ENCODE measurements at regions not wholly inside any gene's neighbourhood (a gene's known extent, or its start where the extent isn't known, plus 50 kb on each side); places are given as distances from the start of the nearest gene placed in this dataset.

DNA sequence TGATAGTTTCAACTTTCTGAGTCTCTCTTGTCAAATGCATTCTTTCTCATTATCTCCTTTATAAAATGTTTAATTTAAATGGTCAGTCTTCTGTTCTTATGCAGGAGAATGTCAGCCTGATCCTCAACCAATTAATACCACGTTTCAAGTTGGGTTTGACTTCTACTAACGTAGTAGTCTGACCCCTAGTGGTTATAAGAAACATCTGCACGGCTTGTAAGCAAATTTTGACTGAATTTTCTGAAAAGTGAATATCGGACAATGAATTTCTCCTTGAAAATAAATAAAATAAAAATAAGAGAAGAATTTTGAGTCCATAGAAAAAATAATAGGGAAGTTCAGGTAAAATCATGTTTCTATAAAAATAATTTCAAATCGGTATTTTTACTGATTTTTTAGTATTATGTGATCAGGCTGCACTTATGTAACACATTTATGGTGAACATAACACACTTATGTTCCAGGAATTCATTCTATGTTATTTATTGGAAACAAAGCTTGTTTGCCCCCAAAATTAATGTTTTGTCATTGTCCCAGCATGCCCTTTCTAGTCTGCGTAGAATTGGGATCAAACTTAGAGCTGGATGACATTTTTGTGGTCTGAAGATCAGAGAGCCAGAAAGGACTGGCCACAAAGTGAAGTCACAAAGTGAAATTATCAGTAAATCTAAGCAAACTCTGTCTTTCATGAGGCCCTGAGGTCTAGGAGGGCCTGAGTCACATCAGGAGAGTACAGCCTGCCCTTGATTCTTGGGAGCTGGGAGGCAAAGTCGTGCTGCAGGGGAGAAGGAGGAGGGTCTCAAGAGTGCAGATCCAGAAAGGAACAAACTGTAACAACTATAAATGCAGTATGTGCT is 101.2 kb upstream of the STXBP6 start:
- H3K79me1 ChIP-seq (ENCODE audit: low read length): no peaks in the 10 kb centered on the region
- no peak overlapping the region for H2AK5ac ChIP-seq (ENCODE audit: low read length)
- no peak overlapping the region for H3K18ac ChIP-seq (ENCODE audit: low read length)
- H3K4ac ChIP-seq (ENCODE audit: low read depth, low read length): no peak overlapping the region
- no peak overlapping the region for H3K9ac ChIP-seq (ENCODE audit: low read length)
- no peaks in the 10 kb centered on the region for H3K27me3 ChIP-seq (ENCODE audit: insufficient read depth, low read length)
- no peak overlapping the region for H2BK5ac ChIP-seq (ENCODE audit: low read depth, low read length, poor library complexity)
- H4K8ac ChIP-seq (ENCODE audit: low read depth, low read length): no peak overlapping the region
- no peak overlapping the region for H2BK120ac ChIP-seq (ENCODE audit: insufficient read depth, low read length, poor library complexity)
- DNase-seq: peak; percentile 7 to 57
- no peak overlapping the region for H3K4me2 ChIP-seq (ENCODE audit: low read length)
- H2BK12ac ChIP-seq (ENCODE audit: low read length): no peak overlapping the region
- H3K4me1 ChIP-seq (ENCODE audit: control insufficient read depth in 1 of 2, insufficient read depth in 2 of 2, low read length in 2 of 2): no peaks in the 10 kb centered on the region
- no peak overlapping the region for H2AFZ ChIP-seq (ENCODE audit: insufficient read depth, low read length, poor library complexity)
- no peak overlapping the region for H3K23ac ChIP-seq (ENCODE audit: low read length)
- no peak overlapping the region for H3K27ac ChIP-seq (ENCODE audit: low read depth, low read length)
- WGBS (ENCODE audit: extremely low coverage, insufficient coverage, insufficient read length): no CpG with 5 or more reads among the region's 7 CpGs
- no peaks in the 10 kb centered on the region for H3K9me3 ChIP-seq (ENCODE audit: insufficient read depth, low read depth, low read length)
- no peak overlapping the region for H3K14ac ChIP-seq (ENCODE audit: low read length)
- H3K79me2 ChIP-seq (ENCODE audit: control insufficient read depth, insufficient read depth, low read length, poor library complexity): no peaks in the 10 kb centered on the region
- H3K36me3 ChIP-seq (ENCODE audit: control insufficient read depth in 1 of 2, insufficient read depth in 2 of 2, low read length in 2 of 2): no peaks in the 10 kb centered on the region
- no peak overlapping the region for H3K4me3 ChIP-seq (ENCODE audit: low read depth, low read length)
- no peak overlapping the region for H4K91ac ChIP-seq (ENCODE audit: low read depth, low read length)
- no peak overlapping the region for H4K12ac ChIP-seq (ENCODE audit: low read depth, low read length)

DNA sequence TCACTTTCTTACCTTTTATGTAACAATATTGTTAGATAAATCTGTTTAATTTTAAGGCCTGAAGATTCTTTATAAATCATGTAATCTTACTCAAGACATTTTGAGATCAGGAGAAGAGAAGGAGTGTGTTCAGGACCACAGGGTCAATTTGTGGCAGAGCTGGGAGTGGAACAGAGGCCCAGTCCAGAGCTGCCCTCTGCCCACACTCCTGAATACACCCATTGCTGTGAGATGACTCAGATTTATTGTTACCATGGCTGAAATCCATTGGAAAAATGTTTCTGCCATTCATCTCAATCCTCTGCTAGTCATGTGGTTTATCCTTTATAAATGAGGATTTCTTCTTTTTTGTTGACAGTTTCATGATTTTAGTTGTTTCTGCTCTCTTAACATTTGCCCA is 100.5 kb upstream of the STXBP6 start:
- Histone ChIP-seq H2BK120ac (ENCODE audit: insufficient read depth, low read length, poor library complexity) (no peak overlapping the region), H4K8ac (ENCODE audit: low read depth, low read length) (no peak overlapping the region), H3K9me3 (ENCODE audit: insufficient read depth, low read depth, low read length) (no peaks in the 10 kb centered on the region), H4K91ac (ENCODE audit: low read depth, low read length) (no peak overlapping the region), H3K27me3 (ENCODE audit: insufficient read depth, low read length) (no peaks in the 10 kb centered on the region), H3K79me1 (ENCODE audit: low read length) (no peaks in the 10 kb centered on the region), H3K36me3 (ENCODE audit: control insufficient read depth in 1 of 2, insufficient read depth in 2 of 2, low read length in 2 of 2) (no peaks in the 10 kb centered on the region), H2AFZ (ENCODE audit: insufficient read depth, low read length, poor library complexity) (no peak overlapping the region), H2BK5ac (ENCODE audit: low read depth, low read length, poor library complexity) (no peak overlapping the region), H3K23ac (ENCODE audit: low read length) (no peak overlapping the region), H3K14ac (ENCODE audit: low read length) (no peak overlapping the region), H2BK12ac (ENCODE audit: low read length) (no peak overlapping the region), H3K4me1 (ENCODE audit: control insufficient read depth in 1 of 2, insufficient read depth in 2 of 2, low read length in 2 of 2) (no peaks in the 10 kb centered on the region), H3K4me3 (ENCODE audit: low read depth, low read length) (no peak overlapping the region), H3K18ac (ENCODE audit: low read length) (no peak overlapping the region), H3K4me2 (ENCODE audit: low read length) (no peak overlapping the region), H3K4ac (ENCODE audit: low read depth, low read length) (no peak overlapping the region), H2AK5ac (ENCODE audit: low read length) (no peak overlapping the region), H3K9ac (ENCODE audit: low read length) (no peak overlapping the region), H3K27ac (ENCODE audit: low read depth, low read length) (no peak overlapping the region), H3K79me2 (ENCODE audit: control insufficient read depth, insufficient read depth, low read length, poor library complexity) (no peaks in the 10 kb centered on the region), H4K12ac (ENCODE audit: low read depth, low read length) (no peak overlapping the region)
- DNase-seq: no peak

DNA sequence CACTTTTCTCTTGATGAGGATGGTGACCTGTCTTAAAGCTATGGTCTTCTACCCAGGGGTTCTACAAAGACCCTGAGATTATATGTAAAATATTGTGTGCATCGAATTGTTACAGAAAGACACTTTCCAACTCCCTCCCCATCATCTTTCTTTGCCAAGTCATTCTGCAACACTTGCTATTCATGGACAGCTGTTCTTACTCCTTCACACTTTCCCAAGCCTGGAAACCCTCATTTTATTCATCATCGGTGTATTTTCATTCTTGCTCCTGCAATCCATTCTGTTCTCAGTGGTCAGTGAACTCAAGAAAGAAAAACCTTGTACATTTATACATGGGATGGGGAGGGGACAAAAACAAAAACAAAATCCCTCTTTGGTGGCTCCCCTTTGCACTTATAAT is 90.5 kb upstream of the STXBP6 start:
- Histone ChIP-seq H4K8ac (ENCODE audit: low read depth, low read length) (no peak overlapping the region), H3K4me3 (ENCODE audit: low read depth, low read length) (no peak overlapping the region), H3K9me3 (ENCODE audit: insufficient read depth, low read depth, low read length) (no peaks in the 10 kb centered on the region), H3K18ac (ENCODE audit: low read length) (no peak overlapping the region), H3K79me2 (ENCODE audit: control insufficient read depth, insufficient read depth, low read length, poor library complexity) (no peaks in the 10 kb centered on the region), H3K4ac (ENCODE audit: low read depth, low read length) (no peak overlapping the region), H2BK120ac (ENCODE audit: insufficient read depth, low read length, poor library complexity) (no peak overlapping the region), H3K4me1 (ENCODE audit: control insufficient read depth in 1 of 2, insufficient read depth in 2 of 2, low read length in 2 of 2) (no peaks in the 10 kb centered on the region), H2AFZ (ENCODE audit: insufficient read depth, low read length, poor library complexity) (no peak overlapping the region), H4K12ac (ENCODE audit: low read depth, low read length) (no peak overlapping the region), H3K23ac (ENCODE audit: low read length) (no peak overlapping the region), H3K27ac (ENCODE audit: low read depth, low read length) (no peak overlapping the region), H2BK5ac (ENCODE audit: low read depth, low read length, poor library complexity) (no peak overlapping the region), H3K36me3 (ENCODE audit: control insufficient read depth in 1 of 2, insufficient read depth in 2 of 2, low read length in 2 of 2) (no peaks in the 10 kb centered on the region), H3K9ac (ENCODE audit: low read length) (no peak overlapping the region), H4K91ac (ENCODE audit: low read depth, low read length) (no peak overlapping the region), H2AK5ac (ENCODE audit: low read length) (no peak overlapping the region), H3K4me2 (ENCODE audit: low read length) (no peak overlapping the region), H2BK12ac (ENCODE audit: low read length) (no peak overlapping the region), H3K14ac (ENCODE audit: low read length) (no peak overlapping the region), H3K27me3 (ENCODE audit: insufficient read depth, low read length) (no peaks in the 10 kb centered on the region), H3K79me1 (ENCODE audit: low read length) (no peaks in the 10 kb centered on the region)
- no peak for DNase-seq
- no CpG with 5 or more reads among the region's 2 CpGs for WGBS (ENCODE audit: extremely low coverage, insufficient coverage, insufficient read length)

DNA sequence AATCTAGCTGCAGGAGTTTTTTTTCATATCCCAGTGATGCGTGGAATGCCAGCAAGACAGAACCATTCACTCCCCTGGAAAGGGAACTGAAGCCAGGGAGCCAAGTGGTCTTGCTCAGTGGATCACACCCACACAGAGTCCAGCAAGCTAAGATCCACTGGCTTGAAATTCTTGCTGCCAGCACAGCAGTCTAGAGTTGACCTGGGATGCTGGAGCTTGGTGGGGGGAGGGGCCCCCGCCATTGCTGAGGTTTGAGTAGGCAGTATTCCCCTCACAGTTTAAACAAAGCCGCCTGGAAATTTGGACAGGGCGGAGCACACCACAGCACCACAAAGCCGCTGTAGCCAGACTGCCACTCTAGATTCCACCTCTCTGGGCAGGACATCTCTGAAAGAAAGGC is 86.9 kb upstream of the STXBP6 start:
- H2BK5ac ChIP-seq (ENCODE audit: low read depth, low read length, poor library complexity): no peak overlapping the region
- no peaks in the 10 kb centered on the region for H3K36me3 ChIP-seq (ENCODE audit: control insufficient read depth in 1 of 2, insufficient read depth in 2 of 2, low read length in 2 of 2)
- no peak overlapping the region for H2AK5ac ChIP-seq (ENCODE audit: low read length)
- H2BK120ac ChIP-seq (ENCODE audit: insufficient read depth, low read length, poor library complexity): no peak overlapping the region
- H4K12ac ChIP-seq (ENCODE audit: low read depth, low read length): no peak overlapping the region
- no peak overlapping the region for H3K27ac ChIP-seq (ENCODE audit: low read depth, low read length)
- no peaks in the 10 kb centered on the region for H3K27me3 ChIP-seq (ENCODE audit: insufficient read depth, low read length)
- H3K4me2 ChIP-seq (ENCODE audit: low read length): no peak overlapping the region
- H3K79me2 ChIP-seq (ENCODE audit: control insufficient read depth, insufficient read depth, low read length, poor library complexity): no peaks in the 10 kb centered on the region
- peaks cover 0 to 2% of the 10 kb centered on the region in 2 experiments for H3K4me1 ChIP-seq (ENCODE audit: control insufficient read depth in 1 of 2, insufficient read depth in 2 of 2, low read length in 2 of 2)
- H4K8ac ChIP-seq (ENCODE audit: low read depth, low read length): no peak overlapping the region
- no peak overlapping the region for H3K4me3 ChIP-seq (ENCODE audit: low read depth, low read length)
- H3K9ac ChIP-seq (ENCODE audit: low read length): no peak overlapping the region
- peaks cover 2% of the 10 kb centered on the region for H3K9me3 ChIP-seq (ENCODE audit: insufficient read depth, low read depth, low read length)
- no peak overlapping the region for H4K91ac ChIP-seq (ENCODE audit: low read depth, low read length)
- H3K79me1 ChIP-seq (ENCODE audit: low read length): no peaks in the 10 kb centered on the region
- no peak overlapping the region for H2AFZ ChIP-seq (ENCODE audit: insufficient read depth, low read length, poor library complexity)
- no peak overlapping the region for H3K4ac ChIP-seq (ENCODE audit: low read depth, low read length)
- WGBS (ENCODE audit: extremely low coverage, insufficient coverage, insufficient read length): no CpG with 5 or more reads among the region's 5 CpGs
- no peak for DNase-seq
- H3K23ac ChIP-seq (ENCODE audit: low read length): no peak overlapping the region
- H2BK12ac ChIP-seq (ENCODE audit: low read length): no peak overlapping the region
- H3K14ac ChIP-seq (ENCODE audit: low read length): no peak overlapping the region
- no peak overlapping the region for H3K18ac ChIP-seq (ENCODE audit: low read length)
